ENCODE measurements at regions not wholly inside any gene's neighbourhood (a gene's known extent, or its start where the extent isn't known, plus 50 kb on each side); places are given as distances from the start of the nearest gene placed in this dataset.

- TF ChIP-seq ZFP3 (CRISPR knock-in tag; IDR thresholded peaks at IDR 0.05) (no peak), PATZ1 (CRISPR knock-in tag; IDR thresholded peaks at IDR 0.05; ENCODE audit: borderline replicate concordance) (no peak), RARB (CRISPR knock-in tag; IDR thresholded peaks at IDR 0.05) (no peak), BACH2 (CRISPR knock-in tag; IDR thresholded peaks at IDR 0.05; ENCODE audit: borderline replicate concordance) (no peak), ZNF565 (CRISPR knock-in tag; conservative IDR thresholded peaks at IDR 0.05; ENCODE audit: low read depth) (no peak), ZNF70 (CRISPR knock-in tag; IDR thresholded peaks at IDR 0.05) (no peak), ARNTL (CRISPR knock-in tag; IDR thresholded peaks at IDR 0.05; ENCODE audit: borderline replicate concordance, low read depth) (no peak), CSDC2 (CRISPR knock-in tag; IDR thresholded peaks at IDR 0.05) (no peak), SNAI2 (CRISPR knock-in tag; IDR thresholded peaks at IDR 0.05) (no peak)
- TF ChIP-seq, protein P1, sequence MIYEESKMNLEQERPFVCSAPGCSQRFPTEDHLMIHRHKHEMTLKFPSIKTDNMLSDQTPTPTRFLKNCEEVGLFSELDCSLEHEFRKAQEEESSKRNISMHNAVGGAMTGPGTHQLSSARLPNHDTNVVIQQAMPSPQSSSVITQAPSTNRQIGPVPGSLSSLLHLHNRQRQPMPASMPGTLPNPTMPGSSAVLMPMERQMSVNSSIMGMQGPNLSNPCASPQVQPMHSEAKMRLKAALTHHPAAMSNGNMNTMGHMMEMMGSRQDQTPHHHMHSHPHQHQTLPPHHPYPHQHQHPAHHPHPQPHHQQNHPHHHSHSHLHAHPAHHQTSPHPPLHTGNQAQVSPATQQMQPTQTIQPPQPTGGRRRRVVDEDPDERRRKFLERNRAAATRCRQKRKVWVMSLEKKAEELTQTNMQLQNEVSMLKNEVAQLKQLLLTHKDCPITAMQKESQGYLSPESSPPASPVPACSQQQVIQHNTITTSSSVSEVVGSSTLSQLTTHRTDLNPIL (CRISPR knock-in tag; IDR thresholded peaks at IDR 0.05; ENCODE audit: low read depth) = no peak
These were observed 136.1 kb downstream of the AQP4 start for GRCh38 chr18:26729449-26729848.
